Sigmoid colon (tissue), 6 donors: ENCODE measurements at regions not wholly inside any gene's neighbourhood (a gene's known extent, or its start where the extent isn't known, plus 50 kb on each side); places are given as distances from the start of the nearest gene placed in this dataset.
"Not testable (repeated sequence)": the region's sequence is repeated elsewhere in the genome, so short reads cannot be mapped to it uniquely, and the experiment has no call there.

Experiments used
- DNase-seq: peaks from one replicate; pipeline ENCODE4 v3.0.0-alpha.2; 2019
- H3K27ac ChIP-seq, 4 donors: fragments of 200-600 bp; sonication (generic); one replicate each; pipeline ENCODE4 v1.5.1; 2016 to 2019; ENCODE audit warnings: mild to moderate bottlenecking in 1 of 4
- H3K27me3 ChIP-seq, 3 donors: fragments of 200-600 bp; sonication (generic); one replicate each; pipeline ENCODE4 v1.5.1; 2019; ENCODE audit warnings: mild to moderate bottlenecking in 1 of 3
- H3K36me3 ChIP-seq, 4 donors: fragments of 200-600 bp; sonication (generic); one replicate each; pipeline ENCODE4 v1.5.1; 2016 to 2019
- H3K4me1 ChIP-seq, 4 donors: fragments of 200-600 bp; sonication (generic); one replicate each; pipeline ENCODE4 v1.5.1; 2017 to 2019
- H3K4me3 ChIP-seq, 4 donors: fragments of 200-600 bp; sonication (generic); one replicate each; pipeline ENCODE4 v1.5.1; 2017 to 2019; ENCODE audit warnings: mild to moderate bottlenecking in 2 of 4, moderate library complexity in 1 of 4
- H3K9me3 ChIP-seq, 4 donors: fragments of 200-600 bp in 3 of 4; sonication (generic) in 3 of 4; one replicate each; pipeline versions ENCODE4 v1.5.1 to v1.6.1; 2013 to 2019
- EP300 ChIP-seq, 4 donors: sonication (generic); formaldehyde crosslinking; IDR thresholded peaks; one replicate each; pipeline ENCODE4 v1.6.1; 2017; ENCODE audit warnings: antibody characterized with exemption in 4 of 4
- POLR2A ChIP-seq, 2 donors: fragments of 450-650 bp; IDR thresholded peaks; one replicate each; pipeline ENCODE4 v1.6.1; 2016; ENCODE audit warnings: antibody characterized with exemption in 2 of 2, mild to moderate bottlenecking in 2 of 2, moderate library complexity in 2 of 2
- POLR2AphosphoS5 ChIP-seq, 4 donors: sonication (generic); formaldehyde crosslinking; IDR thresholded peaks; one replicate each; pipeline ENCODE4 v1.6.1; 2017; ENCODE audit warnings: antibody characterized with exemption in 4 of 4
- WGBS, 2 donors: extraction: QIAGEN DNeasy Blood & Tissue Kit; methylation state at CpG; one replicate each; pipeline ENCODE4 v1.1.7; 2013; 5-methylcytosine and 5-hydroxymethylcytosine counted together
- intact Hi-C: fragments of 100-400 bp; cut with DNase I; formaldehyde crosslinking; loops from one replicate; pipeline ENCODE4 v1.15.1; 2023
- TF ChIP-seq, protein P1 (sequence below), 4 experiments: fragments of 450-650 bp in 3 of 4; fragments of 200-600 bp in 1 of 4; IDR thresholded peaks; one replicate each; pipeline ENCODE4 v1.5.1; 2016 to 2019; ENCODE audit warnings: antibody characterized with exemption in 4 of 4, mild to moderate bottlenecking in 3 of 4, moderate library complexity in 2 of 4
- donor health status: healthy with polysubstance abuse.
- donor health status: healthy.

DNA sequence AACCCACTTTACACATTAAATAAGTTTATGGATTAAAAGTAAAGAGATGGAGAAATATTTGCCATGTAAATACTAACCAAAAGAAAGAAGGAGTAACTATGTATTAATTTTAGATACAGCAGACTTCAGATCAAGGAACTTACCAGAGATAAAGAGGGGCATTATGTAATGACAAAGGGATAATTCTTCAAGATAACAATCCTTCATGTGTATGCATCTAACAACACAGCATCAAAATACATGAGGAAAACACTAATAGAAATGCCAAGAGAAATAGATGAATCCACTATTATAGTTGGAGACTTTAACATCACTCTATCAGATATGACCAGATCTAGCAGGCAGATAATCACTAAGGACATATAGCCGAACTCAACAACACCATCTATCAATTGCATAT is 149.8 kb upstream of the ANKRD55 start:
- H3K4me3 ChIP-seq: no peak overlapping the region
- DNase-seq: no peak
- 43 to 86% methylated on average over 1 of the region's 1 CpG for WGBS, 2 donors
- TF ChIP-seq POLR2AphosphoS5 (IDR thresholded peaks at IDR 0.05) (no peak), EP300 (IDR thresholded peaks at IDR 0.05) (no peak), POLR2A (IDR thresholded peaks at IDR 0.05) (no peak)
- TF ChIP-seq, protein P1, sequence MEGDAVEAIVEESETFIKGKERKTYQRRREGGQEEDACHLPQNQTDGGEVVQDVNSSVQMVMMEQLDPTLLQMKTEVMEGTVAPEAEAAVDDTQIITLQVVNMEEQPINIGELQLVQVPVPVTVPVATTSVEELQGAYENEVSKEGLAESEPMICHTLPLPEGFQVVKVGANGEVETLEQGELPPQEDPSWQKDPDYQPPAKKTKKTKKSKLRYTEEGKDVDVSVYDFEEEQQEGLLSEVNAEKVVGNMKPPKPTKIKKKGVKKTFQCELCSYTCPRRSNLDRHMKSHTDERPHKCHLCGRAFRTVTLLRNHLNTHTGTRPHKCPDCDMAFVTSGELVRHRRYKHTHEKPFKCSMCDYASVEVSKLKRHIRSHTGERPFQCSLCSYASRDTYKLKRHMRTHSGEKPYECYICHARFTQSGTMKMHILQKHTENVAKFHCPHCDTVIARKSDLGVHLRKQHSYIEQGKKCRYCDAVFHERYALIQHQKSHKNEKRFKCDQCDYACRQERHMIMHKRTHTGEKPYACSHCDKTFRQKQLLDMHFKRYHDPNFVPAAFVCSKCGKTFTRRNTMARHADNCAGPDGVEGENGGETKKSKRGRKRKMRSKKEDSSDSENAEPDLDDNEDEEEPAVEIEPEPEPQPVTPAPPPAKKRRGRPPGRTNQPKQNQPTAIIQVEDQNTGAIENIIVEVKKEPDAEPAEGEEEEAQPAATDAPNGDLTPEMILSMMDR (IDR thresholded peaks at IDR 0.05): no peak
- intact Hi-C loops: no loop called here
- H3K9me3 ChIP-seq: no peaks in the 10 kb centered on the region
- no peaks in the 10 kb centered on the region for H3K27me3 ChIP-seq
- no peaks in the 10 kb centered on the region for H3K4me1 ChIP-seq
- no peaks in the 10 kb centered on the region for H3K36me3 ChIP-seq
- no peak overlapping the region for H3K27ac ChIP-seq

GRCh38 chr5:56377573-56377972 is 144.4 kb upstream of the ANKRD55 start:
- TF ChIP-seq, protein P1 (IDR thresholded peaks at IDR 0.05): no peak
- no peak for TF ChIP-seq POLR2AphosphoS5 (IDR thresholded peaks at IDR 0.05)
- no peak for TF ChIP-seq EP300 (IDR thresholded peaks at IDR 0.05)
- TF ChIP-seq POLR2A (IDR thresholded peaks at IDR 0.05): no peak
- intact Hi-C loops: no loop called here
- Histone ChIP-seq H3K4me1 (no peaks in the 10 kb centered on the region), H3K27ac (no peak overlapping the region), H3K4me3 (no peak overlapping the region), H3K36me3 (no peaks in the 10 kb centered on the region), H3K9me3 (no peaks in the 10 kb centered on the region), H3K27me3 (no peaks in the 10 kb centered on the region)
- no peak for DNase-seq

DNA sequence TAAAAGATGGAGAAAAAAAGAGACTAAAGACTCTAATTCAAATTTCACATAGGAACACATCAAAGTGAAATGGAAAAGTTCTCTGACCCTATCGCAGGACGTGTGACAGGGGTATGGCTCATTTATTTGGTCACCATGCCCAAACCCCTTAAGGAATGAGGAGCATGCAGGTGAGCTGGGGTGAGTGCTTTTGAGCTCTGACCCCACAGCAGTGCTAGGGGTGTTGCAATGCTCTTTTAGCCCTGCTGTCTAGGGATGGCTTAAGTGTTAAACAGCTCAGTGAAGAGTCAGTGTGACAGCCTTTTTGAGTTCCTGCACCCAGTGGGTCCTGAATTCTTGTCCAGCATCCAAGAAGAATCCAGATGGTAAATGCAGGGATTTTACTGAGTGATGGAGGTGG is 143.0 kb upstream of the ANKRD55 start:
- Histone ChIP-seq H3K4me3 (no peak overlapping the region), H3K27ac (no peak overlapping the region), H3K9me3 (no peaks in the 10 kb centered on the region), H3K36me3 (no peaks in the 10 kb centered on the region), H3K4me1 (peaks cover 0 to 4% (median 0%) of the 10 kb centered on the region in 4 donors), H3K27me3 (no peaks in the 10 kb centered on the region)
- intact Hi-C loops: no loop called here
- 93 to 97% methylated on average over 2 of the region's 2 CpGs for WGBS, 2 donors
- DNase-seq: no peak
- TF ChIP-seq, protein P1 (IDR thresholded peaks at IDR 0.05): no peak
- no peak for TF ChIP-seq EP300 (IDR thresholded peaks at IDR 0.05)
- TF ChIP-seq POLR2AphosphoS5 (IDR thresholded peaks at IDR 0.05): no peak
- no peak for TF ChIP-seq POLR2A (IDR thresholded peaks at IDR 0.05)

- no peaks in the 10 kb centered on the region for H3K9me3 ChIP-seq
- no peaks in the 10 kb centered on the region for H3K27me3 ChIP-seq
- no peak for DNase-seq
- H3K4me1 ChIP-seq: peaks cover 0 to 7% (median 0%) of the 10 kb centered on the region in 4 donors
- TF ChIP-seq POLR2AphosphoS5 (IDR thresholded peaks at IDR 0.05): no peak
- TF ChIP-seq POLR2A (IDR thresholded peaks at IDR 0.05): no peak
- TF ChIP-seq EP300 (IDR thresholded peaks at IDR 0.05): no peak
- TF ChIP-seq, protein P1 (IDR thresholded peaks at IDR 0.05): no peak
- H3K36me3 ChIP-seq: no peaks in the 10 kb centered on the region
- H3K27ac ChIP-seq: no peak overlapping the region
- H3K4me3 ChIP-seq: no peak overlapping the region
- WGBS, 2 donors: 79 to 84% methylated on average over 5 of the region's 5 CpGs
- intact Hi-C loops: no loop called here
Measured at GRCh38 chr5:56375011-56375410, 141.9 kb upstream of the ANKRD55 start.

DNA sequence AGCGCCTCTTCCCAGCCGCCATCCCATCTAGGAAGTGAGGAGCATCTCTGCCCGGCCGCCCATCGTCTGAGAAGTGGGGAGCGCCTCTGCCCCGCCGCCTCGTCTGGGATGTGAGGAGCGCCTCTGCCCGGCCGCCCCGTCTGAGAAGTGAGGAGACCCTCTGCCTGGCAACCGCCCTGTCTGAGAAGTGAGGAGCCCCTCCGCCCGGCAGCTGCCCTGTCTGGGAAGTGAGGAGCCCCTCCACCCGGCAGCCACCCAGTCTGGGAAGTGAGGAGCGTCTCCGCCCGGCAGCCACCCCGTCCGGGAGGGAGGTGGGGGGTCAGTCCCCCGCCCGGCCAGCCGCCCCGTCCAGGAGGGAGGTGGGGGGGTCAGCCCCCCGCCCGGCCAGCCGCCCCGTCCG is 139.4 kb upstream of the ANKRD55 start:
- H3K4me3 ChIP-seq, H3K9me3 ChIP-seq, DNase-seq, H3K36me3 ChIP-seq, H3K27me3 ChIP-seq, intact Hi-C loops, H3K4me1 ChIP-seq, H3K27ac ChIP-seq: not testable (repeated sequence)
- WGBS, 2 donors: 85 to 90% methylated on average over 24 to 31 of the region's 31 CpGs
